B cell (primary cell): ENCODE measurements at regions not wholly inside any gene's neighbourhood (a gene's known extent, or its start where the extent isn't known, plus 50 kb on each side); places are given as distances from the start of the nearest gene placed in this dataset.
"Not testable (repeated sequence)": the region's sequence is repeated elsewhere in the genome, so short reads cannot be mapped to it uniquely, and the experiment has no call there.

Experiments
- ATAC-seq: fragments of 200-7000 bp; cut with Tn5 transposase; one replicate; pipeline ENCODE4 v1.10.0; 2021; ENCODE audit warnings: low read depth, mild to moderate bottlenecking, moderate number of reproducible peaks, moderate library complexity
- CTCF ChIA-PET: fragments of 350-600 bp; sonication (Branson Sonifier 250); formaldehyde crosslinking; loops from one replicate; lab custom pipeline; 2021; ENCODE audit warnings: antibody characterized with exemption, inconsistent platforms; lab: Charles Lee
- POLR2A ChIA-PET: fragments of 350-600 bp; sonication (Branson Sonifier 250); formaldehyde crosslinking; loops from one replicate; lab custom pipeline; 2021; ENCODE audit warnings: antibody characterized with exemption; lab: Charles Lee
- DNase-seq: peaks from one replicate; pipeline ENCODE4 v3.0.0; 2013
- H2AFZ ChIP-seq: 2 replicates; pipeline ENCODE4 v1.6.1; 2012; ENCODE audit warnings: mild to moderate bottlenecking, low read depth, low read length; ENCODE audit not compliant: insufficient read depth, poor library complexity, severe bottlenecking
- H3K27ac ChIP-seq, 2 donors: 1 replicate in 1 of 2; 2 replicates in 1 of 2; pipeline ENCODE4 v1.5.1; 2012 to 2013; ENCODE audit warnings: low read length in 2 of 2, mild to moderate bottlenecking in 2 of 2, moderate library complexity in 1 of 2
- H3K27me3 ChIP-seq, 4 experiments: fragments of 200-600 bp in 1 of 4; sonication (generic) in 1 of 4; replicated peaks in 1 of 4; 1 replicate in 2 of 4; 2 replicates in 2 of 4; pipeline versions ENCODE4 v1.6.1 to v1.7.0; 2013 to 2016; ENCODE audit warnings: low read length in 3 of 4, mild to moderate bottlenecking in 2 of 4, mixed read lengths in 1 of 4, moderate library complexity in 1 of 4; ENCODE audit not compliant: insufficient read depth in 4 of 4, control insufficient read depth in 3 of 4; ENCODE audit errors: control extremely low read depth in 1 of 4
- H3K36me3 ChIP-seq, 2 experiments: replicated peaks in 1 of 2; 1 replicate in 1 of 2; 2 replicates in 1 of 2; pipeline versions ENCODE4 v1.6.1 to v1.7.1; 2013; ENCODE audit warnings: low read length in 1 of 2; ENCODE audit not compliant: insufficient read depth in 2 of 2, control insufficient read depth in 1 of 2; ENCODE audit errors: control extremely low read depth in 1 of 2, extremely low read depth in 1 of 2
- H3K4me1 ChIP-seq, 2 donors: fragments of 200-600 bp in 1 of 2; sonication (generic) in 1 of 2; 1 replicate in 1 of 2; 2 replicates in 1 of 2; pipeline versions ENCODE4 v1.5.1 to v1.6.1; 2013 to 2017; ENCODE audit warnings: low read length in 2 of 2; ENCODE audit not compliant: control insufficient read depth in 2 of 2, insufficient read depth in 2 of 2
- H3K4me2 ChIP-seq: replicated peaks from 2 replicates; pipeline ENCODE3; 2012; ENCODE audit warnings: mild to moderate bottlenecking, low read depth, low read length; ENCODE audit not compliant: poor library complexity, severe bottlenecking
- H3K4me3 ChIP-seq, 5 experiments: fragments of 200-600 bp in 1 of 5; sonication (generic) in 1 of 5; 1 replicate in 3 of 5; 2 replicates in 2 of 5; pipeline versions ENCODE4 v1.5.1 to v1.7.0; 2011 to 2016; ENCODE audit warnings: low read length in 4 of 5, mild to moderate bottlenecking in 4 of 5, low read depth in 2 of 5, control low read depth in 1 of 5, moderate library complexity in 1 of 5; ENCODE audit not compliant: insufficient read depth in 1 of 5; ENCODE audit errors: control extremely low read depth in 1 of 5, extremely low read depth in 1 of 5
- H3K79me2 ChIP-seq: fragments of 200-600 bp; sonication (generic); one replicate; pipeline ENCODE4 v1.6.0; 2016; ENCODE audit warnings: low read length; ENCODE audit not compliant: control insufficient read depth, insufficient read depth
- H3K9ac ChIP-seq: fragments of 200-600 bp; sonication (generic); 2 replicates; pipeline ENCODE4 v1.6.1; 2017; ENCODE audit warnings: mild to moderate bottlenecking, low read length, moderate library complexity
- H3K9me3 ChIP-seq, 3 donors: one replicate each; pipeline versions ENCODE4 v1.6.1 to v1.7.1; 2013; ENCODE audit warnings: low read length in 2 of 3; ENCODE audit not compliant: control insufficient read depth in 2 of 3, insufficient read depth in 1 of 3; ENCODE audit errors: control extremely low read depth in 1 of 3
- H4K20me1 ChIP-seq: 2 replicates; pipeline ENCODE4 v1.6.0; 2012; ENCODE audit warnings: mild to moderate bottlenecking, low read length; ENCODE audit not compliant: insufficient read depth, control insufficient read depth, poor library complexity, severe bottlenecking
- H3K27ac Mint-ChIP-seq: one replicate; pipeline ENCODE4 v1.8.0; 2021; ENCODE audit warnings: mixed read lengths
- H3K27me3 Mint-ChIP-seq: one replicate; pipeline ENCODE4 v1.8.0; 2021; ENCODE audit warnings: mixed read lengths
- H3K4me1 Mint-ChIP-seq: one replicate; pipeline ENCODE4 v1.8.0; 2021; ENCODE audit warnings: mixed read lengths
- H3K4me3 Mint-ChIP-seq: one replicate; pipeline ENCODE4 v1.8.0; 2021; ENCODE audit warnings: mixed read lengths
- H3K9me3 Mint-ChIP-seq: one replicate; pipeline ENCODE4 v1.8.0; 2022; ENCODE audit warnings: mixed read lengths; ENCODE audit not compliant: insufficient read depth
- EZH2 ChIP-seq: IDR thresholded peaks from 2 replicates; pipeline ENCODE4 v1.6.1; 2012; ENCODE audit warnings: borderline replicate concordance, low read depth, mild to moderate bottlenecking, moderate library complexity, low read length; ENCODE audit not compliant: insufficient read depth, poor library complexity, severe bottlenecking
- WGBS: methylation state at CpG from one replicate; pipeline ENCODE4 v1.1.5; 2013; ENCODE audit warnings: missing lambda C conversion rate; ENCODE audit not compliant: insufficient coverage; 5-methylcytosine and 5-hydroxymethylcytosine counted together
- intact Hi-C: fragments of 100-400 bp; cut with micrococcal nuclease; formaldehyde crosslinking; loops from one replicate; pipeline ENCODE4 v1.10.0; 2022
- TF ChIP-seq, protein P1 (sequence below): fragments of 200-600 bp; IDR thresholded peaks from one replicate; pipeline ENCODE4 v1.8.0; 2022; ENCODE audit warnings: antibody characterized with exemption, mild to moderate bottlenecking

DNA sequence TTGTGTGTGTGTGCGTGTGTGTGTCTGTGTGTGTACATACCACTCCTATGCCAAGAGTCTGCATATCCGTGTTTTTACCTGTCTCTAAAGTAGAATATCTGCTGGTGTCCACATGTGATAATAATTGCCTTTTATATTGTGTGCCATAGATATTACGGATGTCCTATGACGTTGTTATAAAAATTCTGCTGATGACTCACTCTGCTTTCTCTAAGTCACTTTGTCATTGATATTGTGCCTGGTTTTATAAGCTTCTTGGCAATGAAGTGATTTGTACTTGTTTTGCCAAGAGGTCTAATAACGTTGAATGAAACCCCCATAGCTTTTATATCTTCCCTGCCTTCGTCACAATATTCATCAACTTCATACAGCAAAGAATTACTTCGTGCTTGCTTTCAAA is 102.6 kb upstream of the C1GALT1C1 start:
- Histone ChIP-seq H3K4me2 (no peak overlapping the region), H2AFZ (no peak overlapping the region), H3K4me3 (no peak overlapping the region), H3K4me1 (peaks cover under 1 to 1% of the 10 kb centered on the region in 2 donors), H3K9me3 (no peaks in the 10 kb centered on the region), H3K27me3 (no peaks in the 10 kb centered on the region), H3K36me3 (no peaks in the 10 kb centered on the region), H3K9ac (no peak overlapping the region), H3K79me2 (no peaks in the 10 kb centered on the region), H4K20me1 (no peaks in the 10 kb centered on the region), H3K27ac (no peak overlapping the region)
- DNase-seq (no peak), ATAC-seq (no peak)
- Mint-ChIP-seq H3K4me3 (no peak overlapping the region), H3K9me3 (peaks cover 2% of the 10 kb centered on the region), H3K4me1 (peaks cover 3% of the 10 kb centered on the region), H3K27ac (no peak overlapping the region), H3K27me3 (no peaks in the 10 kb centered on the region)
- CTCF ChIA-PET = interaction anchor here (1.1 kb wide), 1 partner anchor 17 kb away, joined by 3 read pairs; no protein-coding TSS in a partner anchor
- POLR2A ChIA-PET = no interaction called here
- WGBS = no CpG with 5 or more reads among the region's 7 CpGs
- TF ChIP-seq, protein P1, sequence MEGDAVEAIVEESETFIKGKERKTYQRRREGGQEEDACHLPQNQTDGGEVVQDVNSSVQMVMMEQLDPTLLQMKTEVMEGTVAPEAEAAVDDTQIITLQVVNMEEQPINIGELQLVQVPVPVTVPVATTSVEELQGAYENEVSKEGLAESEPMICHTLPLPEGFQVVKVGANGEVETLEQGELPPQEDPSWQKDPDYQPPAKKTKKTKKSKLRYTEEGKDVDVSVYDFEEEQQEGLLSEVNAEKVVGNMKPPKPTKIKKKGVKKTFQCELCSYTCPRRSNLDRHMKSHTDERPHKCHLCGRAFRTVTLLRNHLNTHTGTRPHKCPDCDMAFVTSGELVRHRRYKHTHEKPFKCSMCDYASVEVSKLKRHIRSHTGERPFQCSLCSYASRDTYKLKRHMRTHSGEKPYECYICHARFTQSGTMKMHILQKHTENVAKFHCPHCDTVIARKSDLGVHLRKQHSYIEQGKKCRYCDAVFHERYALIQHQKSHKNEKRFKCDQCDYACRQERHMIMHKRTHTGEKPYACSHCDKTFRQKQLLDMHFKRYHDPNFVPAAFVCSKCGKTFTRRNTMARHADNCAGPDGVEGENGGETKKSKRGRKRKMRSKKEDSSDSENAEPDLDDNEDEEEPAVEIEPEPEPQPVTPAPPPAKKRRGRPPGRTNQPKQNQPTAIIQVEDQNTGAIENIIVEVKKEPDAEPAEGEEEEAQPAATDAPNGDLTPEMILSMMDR = no peak
- no peak for TF ChIP-seq EZH2
- intact Hi-C loops = no loop called here

DNA sequence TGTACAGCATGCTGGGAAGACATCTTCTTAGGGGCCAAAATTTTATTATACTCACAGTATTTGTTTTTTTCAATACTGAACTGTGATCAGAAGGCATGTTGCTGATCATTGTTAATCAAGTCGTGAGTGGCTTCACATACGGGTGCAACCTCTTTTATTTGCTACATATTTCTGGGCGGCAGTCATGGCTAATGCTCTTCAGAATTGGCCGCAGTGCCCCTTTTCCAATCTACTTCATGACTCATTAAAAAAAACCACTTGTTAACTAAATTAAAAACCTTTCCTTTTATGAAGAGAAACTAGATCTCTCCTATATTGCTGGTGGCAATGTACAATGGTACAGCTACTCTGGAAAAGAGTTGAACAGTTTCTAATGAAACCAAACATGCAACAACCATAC is 101.5 kb upstream of the C1GALT1C1 start:
- WGBS = no CpG with 5 or more reads among the region's 4 CpGs
- ChIA-PET CTCF (no interaction called here), POLR2A (no interaction called here)
- H3K27me3 ChIP-seq = no peaks in the 10 kb centered on the region
- Mint-ChIP-seq H3K27ac (no peak overlapping the region), H3K4me3 (no peak overlapping the region), H3K4me1 (peaks cover 13% of the 10 kb centered on the region), H3K27me3 (no peaks in the 10 kb centered on the region), H3K9me3 (peaks cover 2% of the 10 kb centered on the region)
- no peak for ATAC-seq
- intact Hi-C loops = no loop called here
- H3K4me3 ChIP-seq = no peak overlapping the region
- H2AFZ ChIP-seq = no peak overlapping the region
- TF ChIP-seq, protein P1 = no peak
- no peak overlapping the region for H3K27ac ChIP-seq
- H3K4me2 ChIP-seq = no peak overlapping the region
- H4K20me1 ChIP-seq = no peaks in the 10 kb centered on the region
- DNase-seq = no peak
- H3K4me1 ChIP-seq = peaks cover 12% of the 10 kb centered on the region in 2 donors
- no peak overlapping the region for H3K9ac ChIP-seq
- no peaks in the 10 kb centered on the region for H3K36me3 ChIP-seq
- H3K9me3 ChIP-seq = no peaks in the 10 kb centered on the region
- no peaks in the 10 kb centered on the region for H3K79me2 ChIP-seq

DNA sequence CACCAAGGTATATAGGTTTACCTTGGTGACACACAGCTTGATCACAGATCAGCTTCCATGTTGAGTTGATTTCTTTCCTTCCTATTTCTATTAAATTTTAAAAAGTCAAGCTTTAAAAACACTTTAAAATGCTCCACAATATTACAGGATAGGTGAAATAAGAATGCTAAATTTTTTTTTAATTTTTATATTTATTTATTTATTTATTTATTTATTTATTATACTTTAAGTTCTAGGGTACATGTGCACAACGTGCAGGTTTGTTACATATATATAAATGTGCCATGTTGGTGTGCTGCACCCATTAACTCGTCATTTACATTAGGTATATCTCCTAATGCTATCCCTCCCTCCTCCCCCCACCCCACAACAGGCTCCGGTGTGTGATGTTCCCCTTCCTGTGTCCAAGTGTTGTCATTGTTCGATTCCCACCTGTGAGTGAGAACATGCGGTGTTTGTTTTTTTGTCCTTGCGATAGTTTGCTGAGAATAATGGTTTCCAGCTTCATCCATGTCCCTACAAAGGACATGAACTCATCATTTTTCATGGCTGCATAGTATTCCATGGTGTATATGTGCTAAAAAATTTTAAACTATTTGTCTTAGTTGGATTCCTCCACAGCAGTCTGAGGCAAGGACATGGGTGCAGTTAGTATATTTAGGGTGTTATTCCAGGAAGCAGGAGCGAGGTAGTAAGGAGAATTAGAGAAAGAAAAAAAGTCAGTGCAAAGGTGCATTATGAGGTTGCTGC is 99.8 kb upstream of the C1GALT1C1 start:
- intact Hi-C loops = loop anchor here (5.0 to 10.0 kb wide), 2 partner anchors 38 to 105 kb away; no protein-coding TSS in a partner anchor
- ATAC-seq, CTCF ChIA-PET, H3K27me3 Mint-ChIP-seq, H2AFZ ChIP-seq, H3K9me3 Mint-ChIP-seq, H3K79me2 ChIP-seq, DNase-seq, H3K4me2 ChIP-seq, H3K27ac ChIP-seq, H3K27me3 ChIP-seq, H3K27ac Mint-ChIP-seq, H4K20me1 ChIP-seq, H3K9me3 ChIP-seq, POLR2A ChIA-PET, H3K36me3 ChIP-seq, H3K4me3 Mint-ChIP-seq, H3K4me3 ChIP-seq, H3K9ac ChIP-seq: not testable (repeated sequence)
- WGBS = 100% methylated on average over 1 of the region's 7 CpGs
- H3K4me1 ChIP-seq = peaks cover 22 to 23% of the 10 kb centered on the region in 2 donors
- peaks cover 27% of the 10 kb centered on the region for H3K4me1 Mint-ChIP-seq
